MCF 10A (cell line): ENCODE measurements at regions not wholly inside any gene's neighbourhood (a gene's known extent, or its start where the extent isn't known, plus 50 kb on each side); places are given as distances from the start of the nearest gene placed in this dataset.

ENCODE experiments used
- BruUV-seq: library from RNA; stranded (reverse); fragments of 400-500 nt; replicated peaks from 2 replicates; lab custom pipeline; 2021; lab: Mats Ljungman, UMichigan
- CTCF ChIA-PET: fragments of 300-600 bp; sonication (Branson Sonifier 250); formaldehyde crosslinking; extraction: SDS; loops from one replicate; lab custom pipeline; 2021; ENCODE audit warnings: antibody characterized with exemption, inconsistent platforms; lab: Yijun Ruan, JAX
- POLR2A ChIA-PET: fragments of 300-600, 350-650 bp; sonication (Branson Sonifier 250); formaldehyde crosslinking; extraction: SDS; loops from one replicate; lab custom pipeline; 2020; ENCODE audit warnings: antibody characterized with exemption, inconsistent platforms; lab: Yijun Ruan, JAX
- DNase-seq: peaks from one replicate; pipeline ENCODE4 v3.0.0-alpha.2; 2018; ENCODE audit not compliant: unreplicated experiment
- H3K27ac Mint-ChIP-seq: one replicate; pipeline ENCODE4 v1.8.0; 2022; ENCODE audit warnings: mild to moderate bottlenecking, low read depth, mixed read lengths; ENCODE audit not compliant: unreplicated experiment
- H3K27me3 Mint-ChIP-seq: one replicate; pipeline ENCODE4 v1.8.0; 2022; ENCODE audit warnings: mixed read lengths; ENCODE audit not compliant: insufficient read depth, unreplicated experiment
- H3K36me3 Mint-ChIP-seq: one replicate; pipeline ENCODE4 v1.8.0; 2022; ENCODE audit warnings: mild to moderate bottlenecking, moderate library complexity, mixed read lengths; ENCODE audit not compliant: insufficient read depth, unreplicated experiment
- H3K4me1 Mint-ChIP-seq: one replicate; pipeline ENCODE4 v1.8.0; 2022; ENCODE audit warnings: mixed read lengths; ENCODE audit not compliant: insufficient read depth, unreplicated experiment
- H3K4me3 Mint-ChIP-seq: one replicate; pipeline ENCODE4 v1.8.0; 2022; ENCODE audit warnings: mild to moderate bottlenecking, moderate library complexity, mixed read lengths; ENCODE audit not compliant: unreplicated experiment
- H3K9me3 Mint-ChIP-seq: one replicate; pipeline ENCODE4 v1.8.0; 2022; ENCODE audit warnings: mixed read lengths; ENCODE audit not compliant: unreplicated experiment
- intact Hi-C: fragments of 100-400 bp; cut with micrococcal nuclease; formaldehyde crosslinking; loops from 2 replicates; pipeline ENCODE4 v1.14.1; 2022
- TF ChIP-seq, protein P1 (sequence below): fragments of 200-600 bp; IDR thresholded peaks from one replicate; pipeline ENCODE4 v1.8.0; 2022; ENCODE audit warnings: antibody characterized with exemption, mild to moderate bottlenecking; ENCODE audit not compliant: unreplicated experiment

DNA sequence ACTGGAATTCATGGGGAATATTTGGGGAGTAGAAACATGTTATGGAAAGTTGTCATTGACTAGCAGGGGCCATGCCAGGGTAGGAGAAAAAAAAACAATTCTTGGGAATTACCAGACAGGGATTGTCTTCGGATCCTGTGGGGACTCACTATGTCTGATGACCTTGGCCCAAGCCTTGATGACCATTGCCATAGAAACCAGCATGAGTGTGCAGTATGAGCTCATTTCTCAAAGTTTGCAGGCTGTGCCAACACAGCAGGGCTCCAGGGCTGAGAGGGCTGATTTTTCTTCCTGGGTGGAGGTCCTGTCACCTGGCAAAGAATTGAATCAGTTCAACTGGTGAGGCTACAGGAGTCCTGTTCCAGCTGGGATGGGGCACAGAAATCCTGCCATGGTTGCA is 198.3 kb downstream of the ADRA2A start:
- POLR2A ChIA-PET = no interaction called here
- intact Hi-C loops = no loop called here
- Mint-ChIP-seq H3K4me3 (no peak overlapping the region), H3K27ac (no peak overlapping the region), H3K9me3 (no peaks in the 10 kb centered on the region), H3K4me1 (no peaks in the 10 kb centered on the region), H3K36me3 (no peaks in the 10 kb centered on the region), H3K27me3 (peaks cover 42% of the 10 kb centered on the region)
- TF ChIP-seq, protein P1, sequence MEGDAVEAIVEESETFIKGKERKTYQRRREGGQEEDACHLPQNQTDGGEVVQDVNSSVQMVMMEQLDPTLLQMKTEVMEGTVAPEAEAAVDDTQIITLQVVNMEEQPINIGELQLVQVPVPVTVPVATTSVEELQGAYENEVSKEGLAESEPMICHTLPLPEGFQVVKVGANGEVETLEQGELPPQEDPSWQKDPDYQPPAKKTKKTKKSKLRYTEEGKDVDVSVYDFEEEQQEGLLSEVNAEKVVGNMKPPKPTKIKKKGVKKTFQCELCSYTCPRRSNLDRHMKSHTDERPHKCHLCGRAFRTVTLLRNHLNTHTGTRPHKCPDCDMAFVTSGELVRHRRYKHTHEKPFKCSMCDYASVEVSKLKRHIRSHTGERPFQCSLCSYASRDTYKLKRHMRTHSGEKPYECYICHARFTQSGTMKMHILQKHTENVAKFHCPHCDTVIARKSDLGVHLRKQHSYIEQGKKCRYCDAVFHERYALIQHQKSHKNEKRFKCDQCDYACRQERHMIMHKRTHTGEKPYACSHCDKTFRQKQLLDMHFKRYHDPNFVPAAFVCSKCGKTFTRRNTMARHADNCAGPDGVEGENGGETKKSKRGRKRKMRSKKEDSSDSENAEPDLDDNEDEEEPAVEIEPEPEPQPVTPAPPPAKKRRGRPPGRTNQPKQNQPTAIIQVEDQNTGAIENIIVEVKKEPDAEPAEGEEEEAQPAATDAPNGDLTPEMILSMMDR = no peak
- CTCF ChIA-PET = no interaction called here
- no peak for DNase-seq
- no TSS peak for BruUV-seq

DNA sequence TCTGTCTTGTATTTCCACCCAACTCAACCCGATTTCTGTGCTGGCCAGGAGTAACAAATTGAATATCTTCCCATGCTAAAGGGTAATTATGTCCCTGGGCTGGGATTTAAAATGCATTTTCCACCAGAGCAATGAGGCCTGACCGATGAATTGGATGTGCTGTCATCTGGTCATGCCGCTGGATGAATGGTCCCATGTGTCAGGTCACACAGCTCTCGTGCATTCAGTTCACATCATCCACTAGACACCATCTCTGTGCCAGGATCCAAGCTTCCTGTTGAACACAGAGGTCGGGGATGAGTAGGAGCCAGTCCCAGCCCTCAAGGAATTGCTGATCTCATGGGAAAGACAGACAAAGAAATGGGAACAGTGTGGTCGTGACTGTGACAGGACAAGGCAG is 200.8 kb downstream of the ADRA2A start:
- no peak for DNase-seq
- no peak overlapping the region for H3K4me3 Mint-ChIP-seq
- ChIA-PET CTCF (interaction anchor here (0.7 kb wide), 1 partner anchor 660 kb away, joined by 3 read pairs; no protein-coding TSS in a partner anchor), POLR2A (no interaction called here)
- TF ChIP-seq, protein P1 = no peak
- peaks cover 27% of the 10 kb centered on the region for H3K27me3 Mint-ChIP-seq
- no peaks in the 10 kb centered on the region for H3K4me1 Mint-ChIP-seq
- no TSS peak for BruUV-seq
- no peaks in the 10 kb centered on the region for H3K9me3 Mint-ChIP-seq
- no peaks in the 10 kb centered on the region for H3K36me3 Mint-ChIP-seq
- intact Hi-C loops = no loop called here
- H3K27ac Mint-ChIP-seq = no peak overlapping the region

DNA sequence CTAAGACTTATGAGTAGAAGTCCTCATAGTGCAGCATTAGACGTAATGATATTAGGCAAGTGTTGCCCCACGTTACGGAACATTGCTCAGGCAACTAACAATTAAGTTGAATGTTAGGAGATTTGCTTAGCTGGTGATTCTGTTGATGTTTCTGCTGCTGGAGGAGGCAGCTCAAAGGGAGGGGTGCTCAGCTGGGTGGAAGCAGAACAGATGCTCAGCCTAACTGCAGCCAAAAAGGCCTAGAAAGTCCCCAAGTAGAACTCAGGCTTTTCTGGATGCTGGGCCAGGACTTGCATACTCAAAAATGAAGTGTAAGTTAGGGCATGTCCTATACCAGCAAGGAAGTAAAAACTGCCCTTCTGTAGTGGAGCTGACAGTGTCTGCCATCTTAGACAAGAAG is 201.4 kb downstream of the ADRA2A start:
- CTCF ChIA-PET = no interaction called here
- Mint-ChIP-seq H3K27me3 (peaks cover 21% of the 10 kb centered on the region), H3K9me3 (no peaks in the 10 kb centered on the region), H3K4me1 (no peaks in the 10 kb centered on the region), H3K36me3 (no peaks in the 10 kb centered on the region), H3K4me3 (no peak overlapping the region), H3K27ac (no peak overlapping the region)
- POLR2A ChIA-PET = no interaction called here
- TF ChIP-seq, protein P1 = no peak
- intact Hi-C loops = no loop called here
- BruUV-seq = no TSS peak
- DNase-seq = no peak

DNA sequence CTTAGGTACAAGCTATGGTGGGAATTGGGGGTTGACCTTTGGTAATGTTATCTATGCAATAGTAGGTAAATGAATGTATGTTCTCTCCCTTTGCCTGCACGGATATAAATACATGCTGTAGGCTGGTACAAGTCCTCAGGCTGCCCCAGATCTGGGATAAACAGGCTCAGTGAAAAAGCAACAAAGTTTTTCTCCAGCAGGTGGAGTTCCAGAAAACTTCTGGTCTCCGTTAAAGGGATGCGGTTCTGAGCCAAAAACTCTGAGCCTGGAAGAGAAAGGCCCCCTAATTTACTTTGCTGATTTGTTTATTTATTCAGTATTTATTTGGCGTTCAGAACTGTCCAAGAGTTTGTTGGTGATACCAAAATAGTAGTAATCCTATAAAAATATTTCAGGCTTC is 204.7 kb downstream of the ADRA2A start:
- Mint-ChIP-seq H3K4me3 (no peak overlapping the region), H3K36me3 (no peaks in the 10 kb centered on the region), H3K4me1 (no peaks in the 10 kb centered on the region), H3K27ac (no peak overlapping the region), H3K9me3 (no peaks in the 10 kb centered on the region), H3K27me3 (no peaks in the 10 kb centered on the region)
- DNase-seq = peak; percentile 25
- intact Hi-C loops = loop anchor here (2.0 kb wide), 1 partner anchor 859 kb away; no protein-coding TSS in a partner anchor
- TF ChIP-seq, protein P1 = peak; percentile 29
- CTCF ChIA-PET = interaction anchor here (0.6 to 2.8 kb wide), 10 partner anchors 8 to 855 kb away, joined by 3 to 11 read pairs (median 4); no protein-coding TSS in a partner anchor
- BruUV-seq = no TSS peak
- POLR2A ChIA-PET = no interaction called here
